Lower leg skin (tissue), 4 donors: ENCODE measurements at regions not wholly inside any gene's neighbourhood (a gene's known extent, or its start where the extent isn't known, plus 50 kb on each side); places are given as distances from the start of the nearest gene placed in this dataset.
A peak's percentile ranks its signal among the peaks of the same experiment; 100 is the strongest.

Experiments used
- DNase-seq, 2 donors: peaks; one replicate each; pipeline ENCODE4 v3.0.0-alpha.2; 2019; ENCODE audit warnings: low spot score in 2 of 2
- H3K4me3 ChIP-seq: fragments of 200-600 bp; sonication (generic); 2 replicates; pipeline ENCODE4 v1.5.1; 2017; ENCODE audit warnings: mild to moderate bottlenecking, low read depth; ENCODE audit not compliant: poor library complexity, severe bottlenecking
- POLR2A ChIP-seq, 2 donors: fragments of 450-650 bp; IDR thresholded peaks; one replicate each; pipeline ENCODE4 v1.6.1; 2016 to 2017; ENCODE audit warnings: antibody characterized with exemption in 2 of 2, mild to moderate bottlenecking in 1 of 2, moderate library complexity in 1 of 2
- WGBS, 2 donors: methylation state at CpG; one replicate each; pipeline ENCODE4 v1.1.5; 2018; 5-methylcytosine and 5-hydroxymethylcytosine counted together
- intact Hi-C: fragments of 100-400 bp; cut with DNase I; formaldehyde crosslinking; loops from one replicate; pipeline ENCODE4 v1.15.0; 2023; ENCODE audit warnings: low total_unique reads
- TF ChIP-seq, protein P1 (sequence below), 3 donors: fragments of 450-650 bp; IDR thresholded peaks; one replicate each; pipeline ENCODE4 v1.5.1; 2016; ENCODE audit warnings: antibody characterized with exemption in 3 of 3, mild to moderate bottlenecking in 3 of 3, moderate library complexity in 2 of 3

DNA sequence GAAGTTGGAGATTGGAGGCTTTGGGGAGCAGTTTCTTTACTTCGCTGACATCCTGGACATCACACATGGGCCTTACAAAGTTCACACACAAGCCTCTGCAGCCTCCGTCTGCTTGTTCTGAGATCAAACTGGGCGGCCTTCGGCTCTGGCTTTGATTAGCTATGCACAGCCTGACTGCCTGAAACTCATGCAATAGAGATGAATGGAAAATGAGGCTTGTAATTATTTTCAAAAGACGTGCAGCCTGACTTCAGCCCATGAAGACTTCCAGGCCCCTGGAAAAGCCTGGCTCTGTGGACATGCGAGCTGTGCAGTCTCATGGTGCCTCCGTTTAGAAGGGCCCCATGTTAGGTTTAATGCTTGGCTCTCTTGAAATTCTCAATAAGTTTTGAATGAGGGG lies 480.5 kb upstream of the SULF2 start:
- no peak overlapping the region for H3K4me3 ChIP-seq
- DNase-seq = peak in 1 of 2 donors; percentile 72
- 66 to 75% methylated on average over 7 of the region's 7 CpGs for WGBS, 2 donors
- TF ChIP-seq POLR2A (IDR thresholded peaks at IDR 0.05) = no peak
- TF ChIP-seq, protein P1, sequence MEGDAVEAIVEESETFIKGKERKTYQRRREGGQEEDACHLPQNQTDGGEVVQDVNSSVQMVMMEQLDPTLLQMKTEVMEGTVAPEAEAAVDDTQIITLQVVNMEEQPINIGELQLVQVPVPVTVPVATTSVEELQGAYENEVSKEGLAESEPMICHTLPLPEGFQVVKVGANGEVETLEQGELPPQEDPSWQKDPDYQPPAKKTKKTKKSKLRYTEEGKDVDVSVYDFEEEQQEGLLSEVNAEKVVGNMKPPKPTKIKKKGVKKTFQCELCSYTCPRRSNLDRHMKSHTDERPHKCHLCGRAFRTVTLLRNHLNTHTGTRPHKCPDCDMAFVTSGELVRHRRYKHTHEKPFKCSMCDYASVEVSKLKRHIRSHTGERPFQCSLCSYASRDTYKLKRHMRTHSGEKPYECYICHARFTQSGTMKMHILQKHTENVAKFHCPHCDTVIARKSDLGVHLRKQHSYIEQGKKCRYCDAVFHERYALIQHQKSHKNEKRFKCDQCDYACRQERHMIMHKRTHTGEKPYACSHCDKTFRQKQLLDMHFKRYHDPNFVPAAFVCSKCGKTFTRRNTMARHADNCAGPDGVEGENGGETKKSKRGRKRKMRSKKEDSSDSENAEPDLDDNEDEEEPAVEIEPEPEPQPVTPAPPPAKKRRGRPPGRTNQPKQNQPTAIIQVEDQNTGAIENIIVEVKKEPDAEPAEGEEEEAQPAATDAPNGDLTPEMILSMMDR (IDR thresholded peaks at IDR 0.05) = no peak
- intact Hi-C loops = no loop called here

DNA sequence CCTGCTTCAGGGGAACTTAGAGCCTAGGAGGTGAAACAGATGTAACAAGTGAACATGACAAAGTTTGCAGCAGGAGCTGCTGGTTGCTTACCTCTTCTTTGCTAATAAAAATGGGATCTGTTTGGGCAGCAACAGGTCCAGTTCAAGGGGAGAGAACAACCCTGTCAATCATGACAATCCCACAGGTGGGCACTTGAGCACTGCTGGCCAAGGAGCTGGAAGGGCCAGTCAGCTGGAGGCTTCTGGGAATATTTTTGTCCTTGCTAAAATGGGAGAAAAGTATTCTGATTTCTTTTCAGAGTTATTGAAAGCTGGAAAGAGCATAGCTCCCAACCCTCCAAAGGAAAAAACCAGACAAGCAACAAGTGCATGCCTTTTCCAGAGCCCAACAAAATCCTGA lies 477.7 kb upstream of the SULF2 start:
- H3K4me3 ChIP-seq = no peak overlapping the region
- DNase-seq = peak in 1 of 2 donors; percentile 52
- TF ChIP-seq, protein P1 (IDR thresholded peaks at IDR 0.05) = no peak
- no peak for TF ChIP-seq POLR2A (IDR thresholded peaks at IDR 0.05)
- intact Hi-C loops = no loop called here

DNA sequence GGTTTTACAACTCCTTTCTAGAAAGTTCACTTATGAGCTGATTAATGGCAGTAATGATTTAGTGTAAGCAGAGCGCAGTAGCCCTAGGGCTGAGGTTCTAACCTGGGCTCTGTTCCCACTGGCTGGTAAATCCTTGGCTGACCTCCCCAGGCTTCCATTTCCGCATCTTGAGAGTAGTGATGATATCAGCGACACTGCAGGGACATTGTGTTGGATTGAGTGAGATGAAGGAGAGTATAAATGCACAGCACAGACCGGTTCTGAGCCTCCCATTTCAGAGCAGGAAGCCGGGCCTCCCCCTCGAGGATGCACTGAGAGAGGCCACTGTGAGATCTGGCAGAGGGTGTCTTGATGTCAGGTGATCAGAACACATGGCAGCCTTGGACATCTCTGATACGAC lies 477.2 kb upstream of the SULF2 start:
- peak in 1 of 2 donors; percentile 74 for DNase-seq
- H3K4me3 ChIP-seq = no peak overlapping the region
- 46 to 52% methylated on average over 7 of the region's 7 CpGs for WGBS, 2 donors
- TF ChIP-seq POLR2A (IDR thresholded peaks at IDR 0.05) = no peak
- TF ChIP-seq, protein P1 (IDR thresholded peaks at IDR 0.05) = no peak
- intact Hi-C loops = no loop called here

DNA sequence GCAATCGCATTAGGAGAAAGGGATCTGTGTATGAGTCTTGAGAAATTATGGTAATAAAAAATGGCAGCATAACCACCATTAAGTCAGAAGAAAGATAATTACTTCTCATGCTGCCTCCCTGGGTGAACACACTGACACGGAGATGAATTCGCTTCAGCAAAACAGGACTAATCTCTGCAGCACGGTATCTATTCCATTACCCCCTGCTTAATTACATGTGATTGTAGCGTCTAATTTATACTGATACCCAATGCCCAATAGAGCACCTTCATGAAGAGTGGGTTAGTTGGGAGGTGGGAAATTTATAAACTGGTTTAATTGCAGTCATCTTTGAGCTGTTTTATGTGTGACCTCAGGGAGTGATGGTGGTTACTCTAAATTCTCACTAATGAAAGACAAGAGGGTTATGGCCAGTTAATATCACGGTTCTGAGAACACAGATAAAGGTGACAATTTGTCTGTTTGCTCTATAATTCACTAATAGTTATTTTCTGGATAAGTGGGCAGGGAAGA lies 476.2 kb upstream of the SULF2 start:
- TF ChIP-seq, protein P1 (IDR thresholded peaks at IDR 0.05) = no peak
- TF ChIP-seq POLR2A (IDR thresholded peaks at IDR 0.05) = no peak
- intact Hi-C loops = no loop called here
- WGBS, 2 donors = 89 to 93% methylated on average over 6 of the region's 6 CpGs
- H3K4me3 ChIP-seq = no peak overlapping the region
- DNase-seq = no peak

DNA sequence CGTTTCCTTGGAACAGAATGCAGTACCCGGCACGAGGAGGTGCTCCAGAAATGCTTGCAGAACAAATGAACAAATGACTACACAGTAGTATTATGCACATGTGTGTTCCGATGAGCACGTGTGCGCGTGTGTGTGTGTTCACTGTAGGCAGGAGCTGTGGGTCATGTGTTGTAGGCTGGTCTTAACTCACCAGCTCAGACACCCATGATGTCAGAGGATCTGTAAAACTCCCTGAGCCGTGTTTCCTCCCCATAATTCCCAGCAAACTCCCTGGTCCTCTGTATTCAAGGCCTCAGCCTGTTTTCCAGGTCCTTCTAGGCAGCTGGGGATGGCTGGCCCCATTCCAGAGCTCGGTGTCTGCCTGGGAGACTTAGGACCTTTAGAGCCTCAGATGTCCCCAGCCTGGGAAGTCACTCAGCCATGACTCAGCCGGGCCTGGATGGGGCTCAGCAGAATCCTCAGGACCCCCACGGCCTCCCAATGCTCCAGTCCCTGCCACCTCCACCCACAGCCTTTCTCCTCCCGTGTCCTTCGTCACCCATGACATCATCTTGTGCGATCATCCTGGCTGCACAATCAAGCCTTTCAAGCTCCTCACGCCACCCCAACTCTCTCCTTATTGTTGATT lies 475.0 kb upstream of the SULF2 start:
- 61 to 66% methylated on average over 15 of the region's 15 CpGs for WGBS, 2 donors
- DNase-seq = peak in 1 of 2 donors; percentile 84
- TF ChIP-seq POLR2A (IDR thresholded peaks at IDR 0.05) = no peak
- TF ChIP-seq, protein P1 (IDR thresholded peaks at IDR 0.05) = no peak
- no peak overlapping the region for H3K4me3 ChIP-seq
- intact Hi-C loops = no loop called here

DNA sequence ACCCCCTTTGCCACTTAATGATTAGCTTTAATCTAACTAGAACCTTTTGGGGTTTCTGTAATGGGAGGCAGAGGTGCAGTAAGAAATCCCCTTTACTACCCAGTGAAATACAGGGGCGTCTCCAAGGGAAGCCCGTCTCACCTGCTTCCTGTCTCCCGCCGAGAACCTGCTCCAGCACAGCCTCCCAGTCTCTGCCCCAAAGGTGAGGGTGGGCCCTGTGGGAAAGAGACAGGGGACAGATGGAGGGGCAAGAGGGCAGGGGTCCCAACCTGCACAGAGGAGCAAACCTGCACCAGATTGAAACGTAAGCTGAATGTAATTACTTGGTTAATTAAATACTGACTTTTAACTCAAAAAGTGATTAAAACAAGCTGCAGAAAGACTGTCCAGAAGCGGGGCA lies 474.2 kb upstream of the SULF2 start:
- WGBS, 2 donors = 51 to 67% methylated on average over 6 of the region's 6 CpGs
- H3K4me3 ChIP-seq = no peak overlapping the region
- DNase-seq = peak in 1 of 2 donors; percentile 68
- TF ChIP-seq POLR2A (IDR thresholded peaks at IDR 0.05) = no peak
- TF ChIP-seq, protein P1 (IDR thresholded peaks at IDR 0.05) = no peak
- intact Hi-C loops = no loop called here
